ENCODE measurements at regions not wholly inside any gene's neighbourhood (a gene's known extent, or its start where the extent isn't known, plus 50 kb on each side); places are given as distances from the start of the nearest gene placed in this dataset.
"Not testable (repeated sequence)": the region's sequence is repeated elsewhere in the genome, so short reads cannot be mapped to it uniquely, and the experiment has no call there.

GRCh38 chr7:156590212-156590611 lies 50.4 kb upstream of the RNF32 start:
- no peak for DNase-seq

- DNase-seq = no peak
These were observed 50.8 kb upstream of the RNF32 start for GRCh38 chr7:156589808-156590207.

- DNase-seq = no peak
These were observed 54.6 kb upstream of the RNF32 start for GRCh38 chr7:156585926-156586325.

GRCh38 chr7:156585025-156585648 lies 55.4 kb upstream of the RNF32 start:
- no peak for DNase-seq

GRCh38 chr7:156582591-156583123 lies 57.9 kb upstream of the RNF32 start:
- no peak for DNase-seq

GRCh38 chr7:156580036-156580435 lies 60.5 kb upstream of the RNF32 start:
- no peak for DNase-seq

GRCh38 chr7:156579566-156579965 lies 61.0 kb upstream of the RNF32 start:
- DNase-seq = no peak

GRCh38 chr7:156578978-156579430 lies 61.6 kb upstream of the RNF32 start:
- DNase-seq = no peak

GRCh38 chr7:156578578-156578940 lies 62.0 kb upstream of the RNF32 start:
- no peak for DNase-seq

- DNase-seq = no peak
These were observed 62.7 kb upstream of the RNF32 start for GRCh38 chr7:156577645-156578577.

- DNase-seq = no peak
These were observed 64.1 kb upstream of the RNF32 start for GRCh38 chr7:156576216-156577058.

- DNase-seq = no peak
These were observed 72.3 kb upstream of the RNF32 start for GRCh38 chr7:156568258-156568657.

GRCh38 chr7:156566812-156567549 lies 73.6 kb upstream of the RNF32 start:
- DNase-seq = no peak

- not testable (repeated sequence) for DNase-seq
These were observed 75.6 kb upstream of the RNF32 start for GRCh38 chr7:156565002-156565401.

GRCh38 chr7:156560696-156561095 lies 79.9 kb upstream of the RNF32 start:
- no peak for DNase-seq

- DNase-seq = no peak
These were observed 80.5 kb upstream of the RNF32 start for GRCh38 chr7:156560075-156560474.

GRCh38 chr7:156559001-156559400 lies 81.6 kb upstream of the RNF32 start:
- DNase-seq = no peak

- DNase-seq = no peak
These were observed 82.4 kb upstream of the RNF32 start for GRCh38 chr7:156558198-156558597.

- DNase-seq = no peak
These were observed 84.5 kb upstream of the RNF32 start for GRCh38 chr7:156556083-156556482.

- DNase-seq = no peak
These were observed 86.1 kb upstream of the RNF32 start for GRCh38 chr7:156554488-156554887.

GRCh38 chr7:156549636-156550035 lies 90.9 kb upstream of the RNF32 start:
- DNase-seq = no peak
